GM18858 (cell line): ENCODE measurements at regions not wholly inside any gene's neighbourhood (a gene's known extent, or its start where the extent isn't known, plus 50 kb on each side); places are given as distances from the start of the nearest gene placed in this dataset.

ENCODE experiments used
- ATAC-seq: cut with Tn5 transposase; IDR thresholded peaks from one replicate; pipeline ENCODE4 v1.9.1; 2021; ENCODE audit not compliant: unreplicated experiment

DNA sequence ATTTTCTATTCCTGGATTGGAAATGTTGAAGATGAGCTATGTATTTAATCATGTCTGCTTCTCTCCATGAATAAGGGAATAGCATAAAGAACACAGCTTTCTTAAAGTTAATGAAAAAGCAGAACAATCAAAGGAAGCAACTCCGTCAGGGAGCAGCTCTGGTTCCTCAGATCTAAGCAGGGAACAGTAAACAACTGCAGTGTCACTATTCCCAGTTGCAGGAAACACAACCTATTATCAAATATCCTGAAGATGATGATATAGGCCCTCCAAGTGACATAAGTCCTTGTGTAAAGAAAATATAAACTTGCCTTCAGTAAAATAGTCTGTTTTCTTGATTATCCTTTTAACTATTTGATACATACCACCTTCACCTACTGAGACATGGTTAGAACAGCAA is 228.1 kb downstream of the KCNC2 start:
- no peak for ATAC-seq

DNA sequence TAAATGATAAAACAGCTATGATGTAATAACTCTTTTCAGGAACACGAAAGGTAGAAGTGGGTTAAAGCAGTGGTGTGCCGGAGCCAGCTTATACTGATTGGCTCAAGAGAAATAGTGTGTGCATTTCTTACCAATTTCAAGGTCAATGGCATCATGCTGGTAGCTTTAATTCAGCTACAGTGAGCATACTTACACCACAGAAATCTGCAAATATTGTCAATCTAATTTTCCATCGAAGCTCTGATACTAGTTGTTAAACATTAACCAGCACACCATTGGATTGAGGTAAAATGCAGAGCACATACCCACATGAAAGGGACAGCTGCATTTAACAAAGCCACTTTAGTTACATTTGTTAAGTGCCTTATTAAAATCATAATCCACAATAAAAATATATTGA is 225.7 kb downstream of the KCNC2 start:
- no peak for ATAC-seq

DNA sequence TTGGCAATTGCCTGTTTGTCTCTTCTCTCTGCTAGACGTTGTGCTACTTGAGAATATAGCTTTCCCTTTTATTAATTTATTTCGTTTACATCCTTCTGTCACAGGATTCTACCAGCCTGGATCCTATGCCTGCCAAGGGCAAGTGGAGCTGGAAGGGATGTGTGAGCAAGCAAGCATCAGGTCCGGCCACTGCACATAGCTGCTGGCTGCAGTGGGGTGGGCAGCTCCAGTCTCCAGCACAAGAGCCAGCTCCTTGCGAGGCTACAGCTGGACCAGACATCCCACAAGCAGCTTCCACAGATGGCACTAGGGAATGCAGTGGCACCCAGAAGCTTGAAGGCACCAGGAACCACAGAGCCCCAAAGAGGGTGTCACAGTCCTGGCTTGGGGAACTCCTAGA is 225.0 kb downstream of the KCNC2 start:
- no peak for ATAC-seq

DNA sequence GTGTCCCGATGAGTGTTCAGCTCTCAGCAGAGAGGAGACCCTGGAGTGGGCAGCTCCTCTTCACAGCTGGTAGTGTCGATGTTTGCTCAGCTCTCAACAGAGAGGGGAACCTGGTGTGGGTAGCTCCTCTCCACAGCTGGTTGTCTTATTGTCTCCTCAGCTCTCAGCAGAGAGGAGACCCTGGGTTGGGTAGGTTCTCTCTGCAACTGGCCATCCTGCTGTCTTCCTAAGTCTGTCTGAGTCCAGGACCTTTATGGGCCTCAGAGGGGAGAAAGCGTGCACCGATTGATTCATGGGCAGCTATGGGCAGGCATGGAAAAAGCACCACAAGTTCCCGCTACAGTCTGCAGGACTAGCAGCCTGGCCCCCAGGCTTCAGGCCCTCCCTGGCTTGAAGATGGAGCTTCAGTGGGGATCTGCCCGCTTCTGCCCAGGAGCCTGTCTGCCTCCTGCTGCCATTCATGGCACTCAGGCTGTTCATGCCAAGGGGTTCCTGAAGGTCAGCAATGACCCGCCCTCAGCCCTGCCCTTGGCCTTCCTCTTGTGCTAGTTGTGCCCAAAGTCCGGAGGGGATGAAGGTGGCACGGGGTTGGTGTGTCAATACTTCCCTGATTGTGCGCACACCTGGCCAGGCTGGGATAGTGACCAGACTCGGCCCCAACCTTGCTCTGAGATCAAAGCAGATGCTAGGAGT is 224.2 kb downstream of the KCNC2 start:
- ATAC-seq: no peak

DNA sequence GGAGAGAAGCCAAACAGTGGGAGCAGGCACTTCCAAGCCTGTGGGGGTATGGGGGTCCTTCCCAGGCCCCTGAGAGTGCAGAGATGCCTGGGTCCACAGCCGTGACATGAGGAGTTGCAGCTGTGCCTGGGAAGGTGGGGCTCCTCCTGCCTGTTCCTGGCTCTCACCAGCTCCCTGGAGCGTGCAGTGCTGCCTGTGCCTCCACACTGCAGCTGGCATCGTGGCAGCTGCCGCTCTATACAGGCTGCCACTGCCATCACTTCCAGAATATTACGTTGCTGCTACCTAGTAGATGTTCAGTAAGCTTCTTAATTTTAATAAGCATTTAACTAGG is 223.7 kb downstream of the KCNC2 start:
- no peak for ATAC-seq

DNA sequence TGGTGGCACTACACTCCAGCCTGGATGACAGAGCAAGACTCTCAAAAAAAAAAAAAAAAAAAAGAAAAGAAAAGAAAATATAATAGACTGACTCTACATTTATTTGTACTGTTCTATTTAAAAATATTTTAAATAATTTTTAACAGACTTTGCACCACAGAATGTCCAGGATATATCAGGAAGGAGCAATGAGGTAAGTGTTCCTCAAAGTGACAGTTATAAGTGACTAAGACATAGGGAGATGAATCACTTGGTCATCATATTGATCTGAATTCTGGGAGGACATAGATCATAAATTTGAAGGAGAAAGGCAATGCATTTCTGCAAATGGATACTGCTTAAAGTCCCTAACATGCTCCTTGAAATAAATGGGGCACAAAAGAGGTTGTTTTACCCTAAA is 221.5 kb downstream of the KCNC2 start:
- no peak for ATAC-seq
